IPS-18a (cell line): ENCODE measurements at regions not wholly inside any gene's neighbourhood (a gene's known extent, or its start where the extent isn't known, plus 50 kb on each side); places are given as distances from the start of the nearest gene placed in this dataset.

Experiments used
- H3K27ac ChIP-seq: one replicate; pipeline ENCODE4 v1.5.1; 2013; ENCODE audit warnings: low read length
- H3K27me3 ChIP-seq: one replicate; pipeline ENCODE4 v1.6.1; 2013; ENCODE audit warnings: mild to moderate bottlenecking, low read length; ENCODE audit not compliant: control insufficient read depth, insufficient read depth
- H3K36me3 ChIP-seq: one replicate; pipeline ENCODE4 v1.6.1; 2013; ENCODE audit warnings: low read depth, low read length; ENCODE audit not compliant: control insufficient read depth
- H3K4me1 ChIP-seq: one replicate; pipeline ENCODE4 v1.6.1; 2013; ENCODE audit warnings: low read depth, low read length; ENCODE audit not compliant: control insufficient read depth
- H3K4me3 ChIP-seq: one replicate; pipeline ENCODE4 v1.5.1; 2013; ENCODE audit warnings: low read length
- H3K9ac ChIP-seq: one replicate; pipeline ENCODE4 v1.6.1; 2013; ENCODE audit warnings: mild to moderate bottlenecking, low read length, moderate library complexity
- H3K9me3 ChIP-seq: one replicate; pipeline ENCODE4 v1.6.1; 2013; ENCODE audit warnings: low read depth, low read length; ENCODE audit not compliant: control insufficient read depth

GRCh38 chr11:45038923-45039322, 88.2 kb upstream of the TP53I11 start:
- H3K9me3 ChIP-seq = no peaks in the 10 kb centered on the region
- H3K4me3 ChIP-seq = no peak overlapping the region
- no peak overlapping the region for H3K9ac ChIP-seq
- H3K27ac ChIP-seq = no peak overlapping the region
- H3K36me3 ChIP-seq = no peaks in the 10 kb centered on the region
- H3K4me1 ChIP-seq = no peaks in the 10 kb centered on the region
- H3K27me3 ChIP-seq = no peaks in the 10 kb centered on the region

DNA sequence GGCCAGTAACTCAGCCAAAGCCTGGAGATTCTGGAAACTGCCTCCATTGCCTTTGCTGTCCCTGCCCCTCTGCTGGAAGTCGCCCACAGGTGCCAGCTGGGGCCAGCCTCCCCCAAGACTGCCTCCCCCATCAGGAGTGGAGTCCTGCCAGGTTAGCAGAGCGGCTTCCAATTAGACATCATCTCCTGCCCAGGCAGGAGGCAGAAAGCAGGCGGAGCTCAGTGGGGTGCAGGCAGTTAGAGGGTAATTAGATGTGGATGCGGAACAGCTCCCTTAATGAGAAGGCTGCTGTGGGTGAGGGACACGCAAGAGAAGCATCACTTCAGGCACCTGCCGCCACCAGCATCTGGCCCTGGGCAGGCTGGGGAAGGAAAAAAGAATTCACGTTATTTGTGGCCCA, 90.9 kb upstream of the TP53I11 start:
- Histone ChIP-seq H3K27ac (no peak overlapping the region), H3K4me1 (no peaks in the 10 kb centered on the region), H3K27me3 (no peaks in the 10 kb centered on the region), H3K9me3 (no peaks in the 10 kb centered on the region), H3K36me3 (no peaks in the 10 kb centered on the region), H3K4me3 (no peak overlapping the region), H3K9ac (no peak overlapping the region)

GRCh38 chr11:45042560-45042959, 91.9 kb upstream of the TP53I11 start:
- H3K4me3 ChIP-seq = no peak overlapping the region
- no peaks in the 10 kb centered on the region for H3K9me3 ChIP-seq
- H3K36me3 ChIP-seq = no peaks in the 10 kb centered on the region
- no peak overlapping the region for H3K9ac ChIP-seq
- H3K4me1 ChIP-seq = no peaks in the 10 kb centered on the region
- no peaks in the 10 kb centered on the region for H3K27me3 ChIP-seq
- H3K27ac ChIP-seq = no peak overlapping the region

DNA sequence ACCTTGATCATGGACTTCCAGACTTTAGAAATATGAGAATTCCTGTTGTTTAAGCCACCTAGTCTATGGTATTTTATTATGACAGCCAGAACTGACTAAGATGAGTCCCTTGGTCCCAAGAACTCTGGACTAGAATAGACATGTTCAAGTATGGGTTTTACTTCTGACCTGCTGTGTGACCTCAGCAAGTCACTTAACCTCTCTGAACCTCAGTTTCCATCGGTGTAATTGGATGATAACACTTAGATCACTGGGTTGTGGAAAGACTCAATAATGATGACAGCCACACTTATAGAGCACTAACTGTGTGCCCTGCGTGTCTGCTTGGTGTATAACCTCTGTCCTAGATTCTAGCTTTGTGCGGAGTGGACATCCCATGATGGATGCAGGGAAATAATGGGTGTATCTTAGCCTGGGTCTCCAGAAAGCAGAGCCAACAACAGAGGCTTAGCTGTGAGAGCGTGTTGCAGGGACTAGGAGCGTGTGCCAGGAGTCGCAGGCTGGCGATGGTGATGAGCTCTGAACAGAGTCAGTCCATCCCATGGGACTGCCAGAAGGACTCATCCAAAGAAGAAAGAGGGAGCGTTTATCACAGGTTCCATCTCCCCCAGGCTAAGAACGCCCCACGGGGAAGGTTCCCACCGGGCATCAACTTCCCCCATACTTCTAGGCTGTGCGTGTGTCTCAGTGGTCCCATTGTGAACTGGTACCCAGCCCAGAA, 93.2 kb upstream of the TP53I11 start:
- Histone ChIP-seq H3K27me3 (no peaks in the 10 kb centered on the region), H3K27ac (no peak overlapping the region), H3K4me3 (no peak overlapping the region), H3K4me1 (no peaks in the 10 kb centered on the region), H3K9ac (no peak overlapping the region), H3K9me3 (no peaks in the 10 kb centered on the region), H3K36me3 (no peaks in the 10 kb centered on the region)

DNA sequence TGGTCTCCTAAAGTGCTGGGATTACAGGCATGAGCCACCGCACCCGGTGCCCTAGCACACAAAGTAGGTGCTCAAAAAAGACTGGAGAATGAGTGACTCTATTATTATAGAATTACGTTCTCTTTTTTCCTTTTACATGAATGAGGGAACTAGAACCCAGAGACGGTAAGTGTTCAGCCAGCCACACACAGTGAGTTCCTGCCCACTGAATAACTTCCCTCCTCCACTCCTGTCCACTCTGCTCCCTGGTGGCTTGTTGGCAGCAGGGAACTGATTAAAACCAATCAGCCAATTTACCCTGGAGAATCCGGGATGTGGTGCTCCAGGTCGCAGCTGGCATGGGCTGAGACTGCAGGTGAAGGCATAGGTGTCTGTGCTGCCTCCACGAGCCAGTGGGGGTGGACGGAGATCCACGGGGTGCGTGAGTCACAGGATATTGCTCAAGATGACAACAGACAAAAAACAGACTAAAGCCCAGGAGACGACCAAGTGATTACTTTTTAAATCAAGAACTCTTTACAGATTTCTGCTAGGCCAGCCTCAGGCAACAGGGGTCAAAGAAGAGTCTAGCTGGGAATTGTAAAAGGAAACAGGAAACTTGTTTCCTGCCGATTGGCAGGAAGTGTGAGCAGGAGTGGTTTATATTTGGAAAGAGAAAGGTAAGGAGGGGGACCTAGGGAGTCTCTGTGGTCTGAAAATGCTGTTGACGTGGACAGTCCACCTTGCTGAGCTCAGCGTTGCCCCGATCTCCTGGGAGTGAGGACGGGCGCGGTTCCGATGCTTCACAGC, 95.2 kb upstream of the TP53I11 start:
- H3K4me1 ChIP-seq = no peaks in the 10 kb centered on the region

GRCh38 chr11:45048313-45048841, 97.7 kb upstream of the TP53I11 start:
- Histone ChIP-seq H3K27ac (no peak overlapping the region), H3K36me3 (no peaks in the 10 kb centered on the region), H3K4me1 (no peaks in the 10 kb centered on the region), H3K4me3 (no peak overlapping the region), H3K27me3 (no peaks in the 10 kb centered on the region), H3K9ac (no peak overlapping the region), H3K9me3 (no peaks in the 10 kb centered on the region)

More for the DNA sequence above, 95.2 kb upstream of the TP53I11 start:
- H3K9me3 ChIP-seq = no peaks in the 10 kb centered on the region
- no peaks in the 10 kb centered on the region for H3K36me3 ChIP-seq
- no peak overlapping the region for H3K4me3 ChIP-seq
- H3K27me3 ChIP-seq = no peaks in the 10 kb centered on the region
- H3K9ac ChIP-seq = no peak overlapping the region
- no peak overlapping the region for H3K27ac ChIP-seq

DNA sequence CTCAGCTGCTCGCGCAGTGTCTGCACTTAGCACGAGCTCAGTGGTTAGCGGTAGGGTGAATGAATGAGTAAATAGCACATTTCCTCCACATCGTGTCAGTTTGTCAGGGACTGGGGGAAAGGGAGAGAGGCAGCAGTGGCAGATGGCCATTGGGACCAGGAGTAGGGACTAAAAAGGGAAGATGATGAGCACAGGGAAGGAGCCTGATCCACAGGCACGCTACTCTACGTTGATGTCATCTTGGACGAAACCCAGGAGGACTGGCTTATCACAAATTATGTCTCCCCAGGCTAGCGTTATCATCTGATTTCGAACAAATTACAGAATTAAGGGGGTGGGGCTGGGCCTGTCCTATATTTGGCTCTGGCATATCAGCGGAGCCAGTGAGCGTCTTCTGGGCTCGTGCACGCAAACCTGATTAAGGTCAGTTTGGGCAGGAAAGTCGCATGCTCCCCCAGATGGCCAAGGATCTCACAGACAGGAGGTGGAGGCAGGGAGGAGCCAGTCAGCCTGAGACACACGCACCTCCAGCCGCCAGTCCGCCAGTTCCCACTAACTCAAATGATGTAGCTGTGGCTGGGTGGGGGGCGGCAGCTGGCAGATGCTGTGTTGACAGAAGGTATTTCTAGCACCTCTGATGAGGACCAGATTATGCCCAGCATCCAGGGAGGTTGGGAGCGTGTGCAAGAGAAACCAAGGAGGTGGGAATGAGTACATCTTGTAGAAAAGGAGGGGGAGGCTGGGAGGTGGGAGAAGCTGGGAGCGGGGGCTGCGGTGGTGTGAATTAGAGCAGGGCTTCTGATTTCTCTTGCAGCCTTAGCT, 97.4 kb upstream of the PRDM11 start:
- H3K36me3 ChIP-seq = no peaks in the 10 kb centered on the region
- no peaks in the 10 kb centered on the region for H3K27me3 ChIP-seq
- no peaks in the 10 kb centered on the region for H3K4me1 ChIP-seq
- H3K27ac ChIP-seq = no peak overlapping the region
- no peak overlapping the region for H3K4me3 ChIP-seq
- no peak overlapping the region for H3K9ac ChIP-seq
- no peaks in the 10 kb centered on the region for H3K9me3 ChIP-seq

- Histone ChIP-seq H3K9ac (no peak overlapping the region), H3K4me1 (no peaks in the 10 kb centered on the region), H3K4me3 (no peak overlapping the region), H3K27ac (no peak overlapping the region), H3K9me3 (no peaks in the 10 kb centered on the region), H3K36me3 (no peaks in the 10 kb centered on the region), H3K27me3 (no peaks in the 10 kb centered on the region)
Observed at GRCh38 chr11:45050111-45050510, 96.3 kb upstream of the PRDM11 start.

DNA sequence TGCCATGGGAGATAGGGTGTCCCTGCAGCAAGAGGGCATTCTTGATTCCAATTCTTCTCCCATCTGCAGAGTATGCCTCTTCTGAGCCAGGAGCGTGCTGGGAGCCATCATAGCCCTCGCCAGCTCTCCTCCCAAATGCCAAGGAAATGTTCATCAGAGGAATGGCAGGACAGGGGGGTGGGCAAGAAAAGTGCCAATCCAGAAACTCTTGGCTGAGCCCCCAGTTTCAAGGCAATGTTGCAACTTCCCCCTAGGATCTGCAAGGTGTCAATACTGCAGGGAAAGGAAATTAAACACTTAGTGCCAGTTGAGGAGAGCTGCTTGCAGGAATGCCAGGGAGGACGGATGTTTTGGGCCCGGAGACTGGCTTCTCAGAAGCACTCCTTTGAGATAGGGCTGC, 94.8 kb upstream of the PRDM11 start:
- H3K4me1 ChIP-seq = peaks cover 7% of the 10 kb centered on the region
- no peak overlapping the region for H3K27ac ChIP-seq
- H3K9ac ChIP-seq = no peak overlapping the region
- no peaks in the 10 kb centered on the region for H3K36me3 ChIP-seq
- H3K27me3 ChIP-seq = no peaks in the 10 kb centered on the region
- no peaks in the 10 kb centered on the region for H3K9me3 ChIP-seq
- no peak overlapping the region for H3K4me3 ChIP-seq

DNA sequence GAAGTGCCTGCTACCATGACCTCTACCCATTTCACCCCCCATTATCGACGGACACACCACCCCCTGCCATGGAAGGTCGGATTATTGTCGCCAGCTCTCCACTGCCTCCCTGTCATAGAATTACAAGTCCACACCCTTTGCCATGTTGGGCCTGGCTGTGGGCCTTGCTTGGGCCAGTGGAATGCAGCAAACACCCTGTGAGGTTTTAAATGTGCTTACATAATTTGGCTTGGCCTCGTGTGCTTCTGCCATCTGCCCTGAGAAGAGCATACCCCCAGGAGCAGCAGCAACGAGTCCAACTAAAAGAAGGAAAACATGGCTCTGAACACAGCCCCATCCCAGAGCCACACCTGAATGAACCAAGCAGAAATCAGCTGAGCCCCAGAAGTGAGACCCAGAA, 94.1 kb upstream of the PRDM11 start:
- no peak overlapping the region for H3K27ac ChIP-seq
- peaks cover 14% of the 10 kb centered on the region for H3K4me1 ChIP-seq
- H3K4me3 ChIP-seq = no peak overlapping the region
- H3K9ac ChIP-seq = no peak overlapping the region
- H3K9me3 ChIP-seq = no peaks in the 10 kb centered on the region
- no peaks in the 10 kb centered on the region for H3K36me3 ChIP-seq
- no peaks in the 10 kb centered on the region for H3K27me3 ChIP-seq

- no peaks in the 10 kb centered on the region for H3K36me3 ChIP-seq
- peaks cover 14% of the 10 kb centered on the region for H3K4me1 ChIP-seq
- no peak overlapping the region for H3K9ac ChIP-seq
- no peak overlapping the region for H3K27ac ChIP-seq
- H3K4me3 ChIP-seq = no peak overlapping the region
- H3K9me3 ChIP-seq = no peaks in the 10 kb centered on the region
- H3K27me3 ChIP-seq = no peaks in the 10 kb centered on the region
Observed at GRCh38 chr11:45053736-45054446, 92.5 kb upstream of the PRDM11 start.
